Activated CD8-positive, alpha-beta memory T cell treated with anti-CD3 and anti-CD28 coated beads, Interleukin-2, amount 50 U/mL, for 24 hours (primary cell): ENCODE measurements at regions not wholly inside any gene's neighbourhood (a gene's known extent, or its start where the extent isn't known, plus 50 kb on each side); places are given as distances from the start of the nearest gene placed in this dataset.

Experiments
- DNase-seq: peaks from one replicate; pipeline ENCODE4 v3.0.0-alpha.2; 2020; ENCODE audit errors: extremely low read depth

DNA sequence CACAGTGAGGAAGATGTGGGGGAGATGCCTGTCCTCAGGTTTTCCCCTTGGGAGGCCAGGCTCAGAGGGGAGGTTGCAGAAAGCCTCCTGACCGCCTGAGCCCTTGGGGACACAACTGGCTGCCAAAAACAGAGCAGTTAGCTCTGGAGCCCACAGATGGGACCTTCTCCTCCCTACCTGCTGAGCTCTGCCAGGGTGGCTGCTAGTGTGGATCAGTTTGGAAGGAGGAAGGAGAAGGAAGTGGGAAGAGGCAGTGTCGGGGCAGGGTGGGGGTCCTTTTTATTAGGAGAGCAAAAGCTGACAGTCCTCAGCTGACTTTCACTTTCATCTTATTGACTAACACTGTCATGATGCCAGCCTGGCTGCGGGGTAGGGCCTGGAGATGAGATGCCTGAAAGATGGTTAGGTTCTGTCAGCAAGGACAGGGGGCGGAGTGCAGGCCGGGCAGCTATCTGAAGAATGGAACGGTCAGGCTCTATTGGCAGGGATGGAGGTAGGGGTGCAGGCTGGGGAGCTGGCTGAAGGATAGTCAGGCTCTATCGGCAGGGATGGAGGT is 188.5 kb upstream of the HDAC4 start:
- no peak for DNase-seq

GRCh38 chr2:239588451-239589269 is 187.8 kb upstream of the HDAC4 start:
- no peak for DNase-seq

DNA sequence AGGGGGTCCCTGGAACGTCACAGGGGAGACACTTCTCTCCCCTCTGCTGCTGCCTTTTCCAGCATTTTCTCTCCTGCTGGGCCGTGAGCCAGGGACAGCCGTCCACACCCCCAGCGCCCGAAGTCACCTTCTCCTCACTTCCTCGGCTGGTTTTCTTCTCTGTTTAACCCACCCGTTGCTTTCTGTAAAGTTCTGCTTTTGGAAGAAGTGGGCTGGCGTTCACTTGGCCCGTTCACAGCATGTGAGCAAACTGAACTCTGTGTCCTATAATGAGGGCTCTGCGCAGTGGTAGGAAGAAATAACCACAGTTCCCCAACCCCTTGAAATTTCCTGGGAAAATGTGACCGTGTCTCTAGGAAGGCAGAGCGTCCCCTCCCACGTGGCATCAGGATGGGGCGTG is 187.0 kb upstream of the HDAC4 start:
- no peak for DNase-seq

- no peak for DNase-seq
Observed at GRCh38 chr2:239587311-239587731, 186.5 kb upstream of the HDAC4 start.

DNA sequence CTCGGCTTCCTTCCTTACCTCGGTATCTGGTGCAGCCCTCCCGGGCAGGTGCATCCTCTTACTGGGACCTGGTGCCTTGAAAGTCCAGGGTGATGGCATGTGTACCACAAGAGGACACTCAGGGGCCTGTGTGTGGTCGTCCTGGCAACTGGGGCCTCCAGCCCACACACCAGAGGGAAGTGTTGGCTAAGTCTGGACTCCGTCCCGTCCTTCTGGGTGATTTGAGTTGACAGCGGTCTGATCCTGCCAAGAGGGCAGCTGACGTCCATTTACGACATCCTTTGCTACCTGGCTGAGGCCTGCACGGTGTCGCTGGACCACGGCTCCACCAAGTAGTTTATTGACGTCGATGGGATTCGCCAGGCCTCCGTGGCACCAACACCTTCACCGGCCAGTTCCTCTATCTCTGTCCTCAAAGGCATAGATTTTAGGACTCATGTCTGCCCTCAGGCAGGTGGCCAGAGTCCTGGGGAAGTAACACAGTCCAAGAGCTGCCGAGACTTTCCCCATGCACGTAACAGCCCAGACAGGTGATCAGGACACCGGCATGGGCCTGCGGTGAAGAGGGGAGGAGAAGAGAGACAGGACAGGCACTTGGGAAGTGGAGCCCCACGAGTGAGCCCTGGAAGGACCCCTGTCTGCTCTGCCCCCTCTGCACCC is 186.0 kb upstream of the HDAC4 start:
- DNase-seq, result no peak

DNA sequence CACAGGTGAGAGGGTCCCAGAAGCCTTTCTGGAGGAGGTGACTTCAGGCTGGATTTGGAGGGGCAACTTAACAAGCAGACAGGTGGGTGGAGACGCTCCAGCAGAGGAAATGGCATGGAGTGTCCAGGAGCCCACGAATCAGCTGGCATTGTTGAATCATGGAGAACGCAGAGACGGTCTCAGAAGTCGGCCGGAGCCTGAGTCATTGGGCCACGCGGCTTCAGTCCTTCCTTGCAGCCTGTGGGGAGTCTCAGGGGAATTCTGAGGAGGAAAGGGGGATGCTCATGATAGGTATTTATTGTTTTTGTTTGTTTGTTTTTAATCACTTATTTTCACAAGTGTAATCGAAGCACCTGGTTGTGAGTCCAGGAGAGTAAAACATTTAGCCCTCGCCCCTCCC is 184.6 kb upstream of the HDAC4 start:
- DNase-seq, result no peak

GRCh38 chr2:239584986-239585385 is 184.2 kb upstream of the HDAC4 start:
- DNase-seq, result no peak

- no peak for DNase-seq
Observed at GRCh38 chr2:239583879-239584859, 183.3 kb upstream of the HDAC4 start.

DNA sequence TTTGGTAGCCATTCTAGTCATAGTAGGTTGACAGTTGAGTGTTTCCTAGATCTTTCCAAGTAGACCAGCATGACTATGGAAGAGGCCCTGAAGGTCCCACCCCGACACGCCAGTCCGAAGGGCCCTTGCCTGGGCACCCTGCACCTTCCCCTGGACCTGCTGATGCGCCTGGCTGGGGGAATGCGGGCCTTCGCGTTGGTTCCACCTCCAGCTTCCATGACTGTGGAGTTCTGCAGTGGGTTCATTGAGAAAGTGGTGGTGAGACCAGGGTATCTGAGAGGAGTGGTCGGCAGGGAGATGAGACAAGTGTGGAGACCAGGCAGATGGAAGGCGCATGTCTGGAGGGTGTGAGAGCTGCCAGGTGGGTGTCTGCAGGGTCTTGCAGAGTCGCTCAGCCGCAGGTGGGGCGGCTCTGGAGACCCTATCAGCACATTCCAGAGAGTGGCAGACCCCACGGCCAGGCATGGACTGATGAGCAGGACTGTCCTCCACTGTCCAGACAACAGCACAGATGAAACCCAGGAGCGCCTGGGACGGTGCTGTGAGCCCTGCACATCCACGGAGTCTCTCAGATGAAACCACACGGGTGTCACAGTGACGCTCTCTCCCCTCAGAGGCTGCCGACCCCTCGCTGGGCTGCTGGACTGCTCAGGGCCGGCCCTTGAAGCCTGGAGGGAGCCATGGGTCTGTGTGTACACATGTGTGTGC is 182.5 kb upstream of the HDAC4 start:
- DNase-seq, result no peak

DNA sequence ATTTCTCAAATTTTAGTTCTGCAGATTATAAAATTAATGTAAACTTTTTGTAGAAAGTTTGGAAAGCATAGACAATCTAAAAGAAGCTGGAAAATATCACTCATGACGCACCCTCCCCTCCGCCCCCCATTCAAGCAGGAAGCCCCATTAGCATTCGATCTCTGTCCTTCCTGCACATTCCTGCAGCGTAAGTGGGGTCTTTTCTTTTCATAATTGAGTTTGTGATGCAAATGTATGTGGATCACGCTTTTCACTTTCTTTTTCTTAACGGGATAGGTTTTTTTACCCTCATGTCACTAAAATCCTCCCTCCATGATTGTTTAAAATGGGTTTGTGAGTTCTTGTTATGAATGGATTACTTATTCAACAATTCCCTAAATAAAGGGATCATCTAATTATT is 181.7 kb upstream of the HDAC4 start:
- DNase-seq, result no peak

DNA sequence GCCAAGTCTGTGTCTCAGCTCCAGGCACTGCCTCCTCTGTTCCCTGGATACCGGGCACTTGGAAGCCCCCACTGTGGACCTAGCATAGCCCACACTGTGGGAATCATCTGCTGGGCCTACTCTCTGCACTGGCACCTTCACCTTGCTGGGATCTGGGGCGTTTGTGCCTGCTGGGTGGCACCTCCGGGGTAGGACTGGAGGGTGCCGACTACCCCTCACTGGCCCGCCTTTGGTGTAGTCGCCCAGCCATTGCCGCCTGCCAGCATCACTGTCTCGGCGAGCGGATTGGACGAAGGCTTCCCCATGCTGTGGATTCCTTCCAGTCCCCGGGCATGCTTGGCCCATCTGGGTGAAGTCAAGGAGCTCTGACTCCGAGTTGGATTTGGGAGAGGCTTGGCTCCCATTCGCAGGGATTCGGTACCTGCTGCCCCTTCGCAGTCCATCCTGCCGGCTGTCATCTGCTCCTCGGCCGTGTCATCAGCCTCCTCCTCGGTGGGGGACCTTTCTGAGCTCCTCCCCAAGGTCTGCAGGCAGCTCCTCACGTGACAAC is 180.6 kb upstream of the HDAC4 start:
- no peak for DNase-seq

- no peak for DNase-seq
Observed at GRCh38 chr2:239580199-239580527, 179.3 kb upstream of the HDAC4 start.

DNA sequence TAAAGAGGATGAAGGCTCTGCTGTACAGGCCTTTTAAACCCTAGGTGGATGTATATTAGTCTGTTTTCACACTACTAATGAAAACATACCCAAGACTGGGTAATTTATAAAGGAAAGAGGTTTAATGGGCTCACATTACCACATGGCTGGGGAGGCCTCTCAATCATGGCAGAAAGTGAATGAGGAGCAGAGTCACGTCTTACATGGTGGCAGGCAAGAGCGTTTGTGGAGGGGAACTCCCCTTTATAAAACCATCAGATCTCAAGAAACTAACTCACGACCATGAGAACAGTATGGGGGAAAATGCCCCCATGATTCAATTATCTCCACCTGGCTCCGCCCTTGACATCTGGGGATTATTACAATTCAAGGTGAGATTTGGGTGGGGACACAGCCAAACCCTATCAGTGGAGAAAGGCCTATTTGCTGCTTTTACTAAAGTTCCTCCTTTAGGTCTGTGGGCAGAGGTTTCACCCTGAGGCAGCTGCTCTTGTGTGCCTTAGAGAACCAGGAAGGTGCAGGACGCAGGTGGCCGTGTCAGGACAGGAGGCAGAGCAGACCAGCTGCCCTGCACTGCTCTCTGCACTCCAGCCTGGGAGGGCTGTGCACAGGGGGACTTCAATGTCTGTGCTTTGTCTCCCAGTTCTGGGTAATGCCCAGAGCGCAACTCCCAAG is 178.8 kb upstream of the HDAC4 start:
- DNase-seq, result no peak

- no peak for DNase-seq
Observed at GRCh38 chr2:239579081-239579480, 178.3 kb upstream of the HDAC4 start.

- no peak for DNase-seq
Observed at GRCh38 chr2:239578381-239578780, 177.6 kb upstream of the HDAC4 start.

GRCh38 chr2:239577935-239578334 is 177.1 kb upstream of the HDAC4 start:
- no peak for DNase-seq

DNA sequence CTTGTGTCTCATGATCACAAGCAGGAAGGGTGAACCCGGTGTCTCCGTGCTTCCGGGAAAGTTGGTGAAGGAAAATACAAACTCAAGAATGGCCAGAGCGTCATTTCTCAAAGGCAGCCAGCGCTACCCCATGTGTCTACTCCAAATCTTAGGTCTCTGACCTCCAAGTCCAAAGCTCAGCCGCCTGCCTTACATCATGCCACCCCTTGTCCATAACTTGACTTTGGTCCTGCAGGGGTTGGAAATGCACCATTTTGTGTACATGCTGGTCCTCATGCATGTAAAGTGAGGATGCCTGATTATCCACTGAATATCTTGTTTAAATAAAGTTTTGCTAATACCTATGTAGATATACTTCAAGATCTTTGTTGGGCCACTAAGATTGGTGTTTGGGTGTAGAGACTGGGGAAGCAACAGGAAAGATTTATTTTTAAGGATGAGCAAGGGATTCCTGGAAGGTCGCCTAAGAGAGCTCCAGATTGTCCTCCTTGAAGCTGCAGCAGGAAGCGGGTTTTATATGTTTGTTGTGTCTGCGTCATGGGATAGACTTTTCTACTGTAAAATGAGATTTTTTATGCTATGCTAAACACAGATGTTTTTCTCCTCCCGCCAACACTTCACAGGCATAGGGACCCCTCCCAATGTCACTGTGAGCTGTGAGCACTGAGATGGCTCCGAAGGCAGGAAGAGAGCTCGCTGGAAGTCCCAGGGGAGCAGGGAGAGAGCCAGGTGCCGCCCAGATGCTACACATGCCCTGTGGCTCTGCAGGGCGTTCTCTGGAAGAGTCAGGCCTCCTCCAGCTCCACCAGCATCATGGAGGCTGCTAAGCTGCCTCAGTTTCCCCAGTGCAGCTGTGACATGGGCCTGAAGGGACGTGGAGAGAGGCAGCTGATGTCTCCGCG is 176.2 kb upstream of the HDAC4 start:
- no peak for DNase-seq

GRCh38 chr2:239575931-239576445 is 175.2 kb upstream of the HDAC4 start:
- no peak for DNase-seq

GRCh38 chr2:239574434-239575156 is 173.8 kb upstream of the HDAC4 start:
- DNase-seq, result no peak
